Retinal pigment epithelial cell (primary cell): ENCODE measurements at regions not wholly inside any gene's neighbourhood (a gene's known extent, or its start where the extent isn't known, plus 50 kb on each side); places are given as distances from the start of the nearest gene placed in this dataset.

Source experiments
- DNase-seq: peaks from one replicate; pipeline ENCODE4 v3.0.0-alpha.2; 2010; ENCODE audit warnings: low read depth
- H3K4me3 ChIP-seq: 2 replicates; pipeline ENCODE4 v1.5.1; 2011; ENCODE audit warnings: mild to moderate bottlenecking, low read length, control low read depth, moderate library complexity
- TF ChIP-seq, protein P1 (sequence below): conservative IDR thresholded peaks from 2 replicates; pipeline ENCODE4 v1.5.1; 2011; ENCODE audit warnings: low read depth, low read length, control low read depth, inconsistent platforms

DNA sequence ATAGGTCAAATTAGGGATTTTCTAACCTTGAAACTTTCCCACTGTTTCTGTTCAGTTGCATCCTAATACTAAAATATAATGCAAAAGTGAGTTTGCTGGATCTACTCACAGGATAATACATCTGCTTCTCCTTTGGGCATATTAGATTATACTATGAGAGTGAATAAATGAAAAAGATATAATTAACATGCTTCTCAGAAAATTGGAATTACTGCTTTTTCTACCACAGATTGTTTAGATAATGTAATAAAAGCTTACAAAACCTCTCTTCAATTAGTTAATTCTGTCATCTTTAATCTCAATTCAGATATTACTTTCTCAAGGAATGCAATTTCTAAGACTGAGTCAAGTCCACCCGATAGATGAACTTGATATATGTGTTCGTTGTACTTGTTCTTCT, 1077.2 kb upstream of the CDH2 start:
- no peak overlapping the region for H3K4me3 ChIP-seq
- DNase-seq = no peak
- TF ChIP-seq, protein P1, sequence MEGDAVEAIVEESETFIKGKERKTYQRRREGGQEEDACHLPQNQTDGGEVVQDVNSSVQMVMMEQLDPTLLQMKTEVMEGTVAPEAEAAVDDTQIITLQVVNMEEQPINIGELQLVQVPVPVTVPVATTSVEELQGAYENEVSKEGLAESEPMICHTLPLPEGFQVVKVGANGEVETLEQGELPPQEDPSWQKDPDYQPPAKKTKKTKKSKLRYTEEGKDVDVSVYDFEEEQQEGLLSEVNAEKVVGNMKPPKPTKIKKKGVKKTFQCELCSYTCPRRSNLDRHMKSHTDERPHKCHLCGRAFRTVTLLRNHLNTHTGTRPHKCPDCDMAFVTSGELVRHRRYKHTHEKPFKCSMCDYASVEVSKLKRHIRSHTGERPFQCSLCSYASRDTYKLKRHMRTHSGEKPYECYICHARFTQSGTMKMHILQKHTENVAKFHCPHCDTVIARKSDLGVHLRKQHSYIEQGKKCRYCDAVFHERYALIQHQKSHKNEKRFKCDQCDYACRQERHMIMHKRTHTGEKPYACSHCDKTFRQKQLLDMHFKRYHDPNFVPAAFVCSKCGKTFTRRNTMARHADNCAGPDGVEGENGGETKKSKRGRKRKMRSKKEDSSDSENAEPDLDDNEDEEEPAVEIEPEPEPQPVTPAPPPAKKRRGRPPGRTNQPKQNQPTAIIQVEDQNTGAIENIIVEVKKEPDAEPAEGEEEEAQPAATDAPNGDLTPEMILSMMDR = no peak

DNA sequence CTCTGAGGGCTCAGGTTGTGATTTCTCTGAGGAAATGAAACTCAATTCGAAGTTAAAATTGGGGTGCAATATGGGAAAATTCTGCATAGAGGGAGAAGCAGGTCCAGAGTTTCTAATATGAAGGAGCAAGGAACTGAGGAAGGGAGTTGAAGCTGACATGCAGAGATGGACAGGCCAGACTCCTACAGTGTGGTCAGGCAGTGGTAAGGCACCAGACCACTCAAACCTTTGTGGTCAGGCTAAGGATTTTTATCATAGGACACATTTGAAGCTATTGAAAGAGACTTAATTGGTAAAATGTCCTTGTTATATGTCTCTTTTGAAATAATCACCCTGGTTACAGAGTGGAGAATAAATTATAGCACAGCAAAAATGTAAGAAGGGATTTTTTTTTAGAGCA, 1074.8 kb upstream of the CDH2 start:
- H3K4me3 ChIP-seq = no peak overlapping the region
- DNase-seq = no peak
- TF ChIP-seq, protein P1 = no peak

DNA sequence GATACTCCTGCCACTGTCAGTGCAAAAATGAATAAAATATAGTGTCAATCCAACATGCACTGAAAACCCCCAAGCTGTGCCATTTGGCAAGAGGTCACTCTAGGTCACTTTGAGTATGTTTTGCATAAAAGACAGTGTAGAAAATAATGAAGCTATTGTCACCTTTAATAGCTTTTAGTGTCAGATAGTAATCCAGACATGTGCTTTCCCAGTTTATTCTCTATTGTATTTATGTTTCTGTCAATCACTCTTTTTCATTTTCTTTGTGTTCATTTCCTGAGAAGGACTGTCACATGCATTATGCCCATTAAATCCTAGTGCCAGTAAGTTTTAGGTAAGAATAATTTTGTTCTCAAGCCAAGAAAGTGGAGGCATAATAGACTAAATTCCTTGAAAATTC, 1073.9 kb upstream of the CDH2 start:
- no peak overlapping the region for H3K4me3 ChIP-seq
- TF ChIP-seq, protein P1 = no peak
- DNase-seq = no peak

DNA sequence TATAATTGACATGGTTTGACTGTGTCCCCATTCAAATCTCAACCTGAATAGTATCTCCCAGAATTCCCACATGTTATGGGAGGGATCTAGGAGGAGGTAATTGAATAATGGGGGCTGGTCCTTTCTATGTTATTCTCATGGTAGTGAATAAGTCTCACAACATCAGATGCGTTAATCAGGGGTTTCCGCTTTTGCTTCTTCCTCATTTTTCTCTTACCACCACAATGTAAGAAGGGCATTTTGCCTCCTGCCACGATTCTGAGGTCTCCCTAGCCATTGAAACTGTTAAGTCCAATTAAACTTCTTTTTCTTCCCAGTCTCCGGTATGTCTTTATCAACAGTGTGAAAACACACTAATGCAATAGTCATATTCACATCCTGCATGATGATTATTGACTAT, 1073.3 kb upstream of the CDH2 start:
- TF ChIP-seq, protein P1 = no peak
- DNase-seq = no peak
- H3K4me3 ChIP-seq = no peak overlapping the region

DNA sequence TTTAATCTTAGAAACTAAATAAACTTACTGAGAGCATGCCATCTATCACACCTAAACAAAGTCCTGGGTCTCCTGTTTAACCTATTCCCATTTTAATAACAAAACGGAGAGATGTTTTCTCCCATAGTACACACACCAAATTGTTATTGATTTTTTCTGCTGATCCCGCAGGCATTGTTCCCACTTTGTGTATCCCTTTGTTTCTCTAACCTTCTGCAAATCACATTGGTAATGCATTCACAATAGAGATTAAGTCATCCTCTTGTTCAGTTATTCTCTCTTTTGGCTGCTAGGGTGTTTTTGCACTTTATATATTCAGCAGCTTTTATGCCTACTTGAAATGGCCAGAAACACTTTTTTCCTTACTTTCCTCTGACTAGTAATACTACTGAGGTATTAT, 1071.9 kb upstream of the CDH2 start:
- TF ChIP-seq, protein P1 = no peak

DNA sequence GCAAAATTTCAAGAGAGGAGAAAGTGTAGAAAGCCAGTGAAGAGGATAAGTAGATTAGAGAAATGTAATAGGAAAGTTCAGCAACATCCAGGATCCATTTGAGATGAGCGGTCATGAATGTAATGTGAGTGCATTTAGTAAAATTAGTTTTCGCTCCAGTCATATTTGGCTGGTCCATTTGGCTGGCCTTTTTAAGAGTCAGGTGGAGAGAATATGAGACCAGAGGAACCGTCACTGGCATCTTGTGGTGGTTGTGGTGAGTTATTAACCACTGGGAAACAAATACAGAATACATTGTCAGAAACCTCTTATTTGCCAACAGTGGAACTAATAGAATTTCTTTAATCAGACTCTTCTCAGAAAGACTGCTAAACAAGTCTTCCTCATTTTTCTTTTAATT, 1064.3 kb upstream of the CDH2 start:
- TF ChIP-seq, protein P1 = no peak
- H3K4me3 ChIP-seq = no peak overlapping the region
- no peak for DNase-seq

More for the DNA sequence above, 1071.9 kb upstream of the CDH2 start:
- DNase-seq = no peak
- H3K4me3 ChIP-seq = no peak overlapping the region

DNA sequence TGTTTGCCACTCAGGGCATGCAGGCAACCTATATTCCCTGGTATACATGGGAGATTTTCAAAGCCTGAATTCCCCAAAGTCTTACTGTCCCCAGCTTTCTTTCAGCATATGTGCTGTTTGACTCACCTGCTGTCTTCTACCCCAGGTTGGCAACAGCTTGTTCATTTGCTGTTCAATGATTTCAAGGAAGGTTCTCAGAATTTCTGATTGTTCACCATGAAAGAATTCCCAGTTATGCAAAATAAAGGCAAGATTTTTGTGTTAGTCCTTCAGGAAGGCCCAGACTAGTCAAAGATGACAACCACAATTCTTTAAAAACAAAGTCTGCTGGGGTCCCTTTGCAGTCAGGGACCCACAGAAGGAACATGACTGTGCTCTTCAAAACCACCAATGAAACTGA, 1057.8 kb upstream of the CDH2 start:
- H3K4me3 ChIP-seq = no peak overlapping the region
- no peak for DNase-seq
- TF ChIP-seq, protein P1 = no peak
